DMS 273 treated with DMSO at 0.1 percent for 48 hours (cell line): ENCODE measurements at regions not wholly inside any gene's neighbourhood (a gene's known extent, or its start where the extent isn't known, plus 50 kb on each side); places are given as distances from the start of the nearest gene placed in this dataset.
A peak's percentile ranks its signal among the peaks of the same experiment; 100 is the strongest.

Source experiments
- DNase-seq: peaks from one replicate; lab custom pipeline; 2025; lab: John Stamatoyannopoulos, UW

DNA sequence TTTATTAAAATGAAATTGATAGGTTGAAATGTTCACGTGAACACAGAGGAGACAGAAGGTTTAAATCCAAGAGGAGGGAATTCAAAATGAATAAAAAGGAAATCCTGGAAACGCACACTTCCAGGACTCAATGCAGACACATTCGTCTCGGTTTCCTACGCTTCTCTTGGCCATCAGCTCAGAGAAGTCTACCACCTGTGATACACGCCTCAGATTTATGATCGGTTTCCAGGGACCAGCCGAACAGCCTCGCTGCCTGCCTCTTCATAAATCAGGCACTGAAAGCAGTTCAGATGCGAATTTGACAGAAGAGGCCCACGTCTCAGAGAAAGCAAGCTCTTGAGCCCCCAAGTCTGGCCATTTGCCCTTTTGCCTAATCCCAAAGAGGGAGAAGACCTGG, 125.5 kb upstream of the IRX3 start:
- no peak for DNase-seq

DNA sequence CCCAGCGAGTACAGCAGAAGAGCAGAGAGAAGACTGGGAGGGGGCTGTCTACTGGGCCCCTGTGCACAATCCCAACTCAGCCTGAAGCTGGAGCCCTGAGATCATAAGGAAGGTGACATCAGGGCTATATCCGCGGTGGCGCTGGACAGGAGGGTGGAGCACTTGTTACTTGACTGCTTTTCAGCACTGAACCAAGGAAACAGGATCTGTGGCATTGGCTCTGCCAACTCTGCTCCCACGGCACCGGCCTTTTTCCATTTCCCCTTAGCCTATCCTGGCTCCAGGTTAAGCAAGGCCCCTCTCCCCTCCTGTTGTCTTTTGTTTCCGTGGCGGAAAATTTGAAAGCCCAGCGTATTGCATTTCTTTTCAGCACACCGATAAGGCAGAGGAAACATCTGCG, 125.0 kb upstream of the IRX3 start:
- no peak for DNase-seq

DNA sequence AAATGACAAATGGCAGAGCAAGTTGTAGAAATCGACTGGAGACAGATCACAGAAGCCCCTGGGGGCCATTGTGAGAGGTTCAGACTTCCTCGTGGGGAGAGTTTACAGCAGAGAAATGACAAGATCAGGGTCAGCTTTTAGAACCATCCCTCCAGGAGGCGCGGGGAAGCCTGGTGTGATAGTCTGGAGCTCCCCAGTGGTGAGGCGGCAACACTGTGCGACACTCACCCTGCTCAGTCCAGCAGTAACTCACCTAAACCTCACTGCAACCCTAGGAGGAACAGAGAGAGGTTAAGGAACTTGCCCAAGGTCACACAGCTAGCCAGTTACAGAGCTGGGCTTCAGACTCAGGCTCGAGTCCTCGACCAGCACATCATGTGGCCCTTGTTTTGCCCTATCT, 123.4 kb upstream of the IRX3 start:
- DNase-seq, result no peak

DNA sequence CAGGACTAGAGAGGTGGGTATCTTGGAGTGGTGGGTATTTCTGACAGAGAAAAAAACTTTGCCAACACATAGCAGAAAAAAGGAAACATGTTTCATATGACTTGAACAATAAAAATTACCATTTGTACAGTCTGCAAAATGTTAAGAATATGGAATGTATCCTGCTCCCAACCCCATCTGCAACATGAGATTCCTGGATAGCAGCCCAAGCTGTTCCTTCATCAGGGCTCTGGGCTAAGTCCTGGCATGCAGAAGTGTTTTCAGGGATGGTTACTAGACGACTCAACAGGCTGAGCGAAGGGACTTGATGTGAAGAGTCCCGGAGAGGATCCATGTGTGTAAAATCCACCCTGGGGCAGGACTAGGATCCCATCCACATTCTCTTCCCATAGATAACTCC, 121.0 kb upstream of the IRX3 start:
- DNase-seq, result peak; percentile 24

DNA sequence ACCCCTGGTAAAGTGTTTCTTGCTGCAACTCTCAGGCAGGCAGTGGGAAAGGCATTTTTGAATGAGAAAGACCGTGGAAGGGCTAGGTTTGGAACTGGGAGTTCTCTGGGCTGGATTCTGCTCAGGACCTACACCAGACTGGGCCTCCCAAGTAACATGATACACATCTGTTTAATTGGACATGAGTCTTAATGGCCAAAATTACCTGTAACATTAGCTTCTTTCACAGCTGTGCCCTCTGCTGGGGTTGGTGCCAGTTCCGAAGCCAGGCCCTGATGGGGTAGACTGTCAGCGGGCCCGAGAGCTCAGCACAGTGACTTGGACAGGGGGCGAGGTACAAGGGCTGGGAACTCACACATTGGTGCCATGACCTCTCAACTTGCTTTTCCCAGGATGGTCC, 118.9 kb upstream of the IRX3 start:
- DNase-seq, result peak; percentile 50

DNA sequence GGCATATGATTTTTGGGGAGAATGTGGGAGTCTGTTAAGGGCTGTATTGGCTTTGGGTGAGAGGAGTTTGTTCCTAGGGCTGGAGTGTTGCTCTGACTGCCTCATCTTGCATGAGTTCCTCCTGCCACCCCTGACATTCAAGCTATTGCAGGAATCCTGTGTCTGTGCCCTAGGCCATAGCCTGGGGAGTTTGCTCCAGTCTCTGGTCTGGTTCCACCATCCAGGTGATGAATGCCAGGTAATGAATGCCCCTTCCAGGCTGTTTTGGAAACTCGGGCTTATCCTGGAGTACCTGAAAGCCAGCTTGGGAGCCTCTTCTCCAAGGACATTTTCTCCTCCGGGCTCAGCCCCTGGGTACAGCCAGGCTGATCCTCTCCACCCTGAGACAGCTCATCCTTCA, 117.0 kb upstream of the IRX3 start:
- DNase-seq, result no peak

DNA sequence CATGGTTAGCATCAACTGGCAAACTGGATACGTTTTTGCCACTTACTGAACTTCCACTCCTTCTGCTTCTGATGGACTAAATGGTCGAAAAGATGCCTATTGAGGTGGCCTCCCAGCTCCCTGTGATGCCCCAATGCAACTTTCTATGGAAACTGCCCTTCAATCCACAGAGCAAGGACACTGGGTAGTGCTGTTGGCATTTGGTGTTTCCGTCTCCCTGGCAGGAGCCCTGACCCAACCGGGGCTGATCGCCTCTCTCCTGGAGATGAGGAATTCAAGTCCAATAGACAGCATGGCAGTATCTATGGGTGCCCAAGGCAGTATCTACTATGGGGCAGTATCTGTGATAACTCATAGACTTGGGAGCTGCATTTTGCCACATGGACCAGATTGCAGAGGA, 116.3 kb upstream of the IRX3 start:
- DNase-seq, result no peak

DNA sequence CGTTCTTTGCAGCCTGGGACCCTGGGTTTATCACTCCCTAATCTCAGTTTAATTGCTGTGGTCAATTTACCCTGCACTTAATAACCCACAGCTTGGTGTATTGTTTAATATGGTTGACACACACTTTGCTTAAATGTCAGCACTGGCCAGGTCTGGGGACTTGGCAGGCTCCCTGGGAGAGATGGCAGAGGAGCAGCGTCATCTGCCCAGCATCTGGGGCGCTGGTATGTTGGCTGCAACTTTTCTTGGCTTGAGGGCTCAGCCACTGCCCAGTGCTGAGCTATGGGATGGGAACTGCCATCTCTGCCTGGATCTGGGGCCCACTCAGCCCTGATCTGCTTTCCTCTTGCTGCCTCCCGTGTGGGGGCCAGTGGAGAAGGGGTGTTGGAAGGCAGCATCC, 115.7 kb upstream of the IRX3 start:
- peak; percentile 58 for DNase-seq

DNA sequence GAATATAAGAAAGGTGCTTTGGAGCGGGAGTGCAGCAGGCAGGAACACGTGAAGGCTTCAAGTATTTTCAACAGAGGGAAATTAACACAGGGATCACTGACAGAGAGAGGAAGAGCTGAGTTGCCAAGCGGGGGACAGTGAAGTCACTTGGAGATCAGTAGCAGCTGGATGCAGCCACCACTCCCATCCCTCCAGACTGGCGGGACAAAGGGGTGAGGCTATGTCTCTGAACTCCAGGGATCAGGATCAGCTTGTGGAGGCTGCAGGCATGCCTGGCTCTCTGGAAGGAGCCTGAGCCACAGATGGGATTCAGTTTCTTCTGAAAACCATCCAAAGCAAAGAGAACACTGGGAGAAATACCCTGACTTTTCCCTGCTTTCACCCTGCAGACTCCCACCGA, 113.7 kb upstream of the IRX3 start:
- no peak for DNase-seq

DNA sequence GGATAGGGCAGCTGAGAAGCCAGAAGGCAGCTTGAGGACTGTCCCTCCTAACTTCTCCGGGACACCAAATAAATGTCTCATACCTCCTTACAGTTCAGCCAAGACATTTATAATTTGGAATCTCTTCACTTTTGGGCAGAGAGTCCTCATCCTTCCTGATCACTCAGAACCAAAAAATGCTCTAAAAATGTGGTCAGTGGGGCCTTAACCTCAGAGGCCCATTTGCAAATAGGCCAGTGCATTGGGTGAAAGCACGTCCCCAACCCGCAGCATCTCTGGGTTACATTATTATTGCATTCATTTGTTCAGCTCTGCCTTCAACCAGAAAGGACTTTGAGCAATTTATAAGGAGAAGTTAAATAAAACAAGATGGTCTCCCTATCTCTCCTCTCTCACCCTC, 112.4 kb upstream of the IRX3 start:
- DNase-seq, result no peak

DNA sequence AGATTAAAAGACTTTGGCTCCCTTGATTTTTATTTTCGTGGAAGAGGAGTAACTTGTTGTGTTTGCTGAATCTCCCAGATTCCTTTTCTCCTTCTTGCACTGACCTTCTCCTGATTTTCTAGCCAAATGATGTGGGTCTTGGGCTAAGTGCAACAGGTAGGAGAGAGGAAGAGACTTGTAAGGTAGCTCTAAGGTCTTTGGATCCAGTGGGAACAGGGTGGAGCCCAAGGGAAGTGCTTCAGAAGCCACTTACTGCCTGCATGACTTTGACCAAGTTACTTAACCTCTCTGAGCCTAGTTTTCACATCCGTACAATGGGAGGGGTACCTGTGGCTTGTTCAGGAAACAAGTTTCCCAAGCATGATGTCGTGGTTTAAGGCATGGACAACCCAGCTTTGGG, 111.3 kb upstream of the IRX3 start:
- no peak for DNase-seq

DNA sequence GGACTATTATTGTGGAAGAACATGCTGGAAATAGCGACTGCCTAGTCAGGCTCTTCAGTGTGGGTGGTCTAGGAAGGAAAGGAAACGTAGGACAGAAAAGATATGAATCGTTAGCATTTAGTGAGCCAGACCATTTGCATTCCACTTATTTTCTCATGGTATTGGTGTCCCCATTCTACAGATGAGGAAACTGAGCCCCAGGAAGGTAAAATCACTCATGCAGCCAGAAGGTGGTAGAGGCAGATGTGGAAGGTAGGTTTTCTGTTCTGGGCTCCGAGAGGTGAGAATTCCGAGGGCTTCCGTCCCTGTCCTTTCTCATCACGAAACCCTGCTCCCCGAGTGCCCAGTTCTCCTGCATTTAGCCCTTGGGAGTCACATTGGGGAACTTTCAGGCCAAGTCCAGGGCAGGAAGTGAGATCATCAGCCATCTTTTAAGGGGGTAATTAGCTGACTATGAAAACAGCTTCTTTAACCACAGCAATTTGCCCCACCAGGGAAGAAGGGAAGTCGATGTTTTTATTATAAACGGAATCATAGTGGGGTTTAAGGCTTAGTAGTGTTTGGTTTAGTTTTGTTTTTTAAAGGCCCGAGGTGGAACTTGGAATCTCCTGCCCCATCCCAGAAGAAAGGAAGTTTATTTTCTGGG, 110.7 kb upstream of the IRX3 start:
- DNase-seq, result no peak

DNA sequence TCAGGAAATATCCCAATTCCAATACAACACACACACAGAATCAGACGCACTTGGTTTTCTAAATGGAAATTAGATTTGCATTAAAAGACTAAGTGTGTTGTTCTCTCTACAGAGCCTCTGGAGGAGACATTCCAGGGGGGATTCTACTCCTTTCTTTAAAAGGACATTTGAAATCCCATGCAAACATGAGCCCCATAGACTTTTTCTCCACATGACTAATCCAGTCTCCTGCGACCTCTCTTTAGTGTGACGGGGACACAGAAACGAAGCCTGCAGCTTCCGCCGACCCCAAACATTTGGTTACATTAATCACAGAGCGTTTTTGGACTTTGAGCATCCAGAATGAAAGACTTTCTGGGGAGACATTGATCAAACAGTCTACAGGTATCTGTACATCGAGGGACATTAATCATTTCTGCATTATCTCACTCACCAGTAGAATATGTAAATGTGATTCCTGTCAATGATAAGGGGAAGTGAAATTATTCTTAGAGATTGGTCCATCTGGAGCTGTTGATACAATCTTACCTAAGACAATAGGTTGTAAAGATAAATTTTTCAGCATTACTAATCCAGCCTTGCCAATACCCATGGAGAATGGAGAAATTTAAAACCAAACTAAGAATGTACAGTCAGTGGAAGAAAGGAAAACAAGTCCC, 103.4 kb upstream of the IRX3 start:
- DNase-seq, result no peak

DNA sequence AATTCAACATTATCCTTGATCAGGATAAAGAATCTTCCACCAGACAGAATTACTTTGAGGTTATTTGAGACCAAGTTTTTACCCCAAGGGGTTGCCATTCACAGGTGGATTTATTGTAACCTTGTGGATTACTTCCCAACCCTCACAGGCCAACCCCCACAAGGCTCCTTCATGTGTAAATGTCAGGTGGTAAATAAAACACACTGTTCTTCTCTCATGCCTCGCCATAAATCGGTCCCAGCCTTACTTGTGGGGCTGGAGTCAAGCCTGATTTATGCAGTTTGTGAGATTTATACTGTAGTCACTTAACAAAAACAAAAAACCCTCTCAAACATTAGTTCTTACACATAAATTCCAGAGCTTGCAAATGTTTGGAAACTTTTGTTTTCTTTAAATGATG, 98.6 kb upstream of the IRX3 start:
- no peak for DNase-seq

DNA sequence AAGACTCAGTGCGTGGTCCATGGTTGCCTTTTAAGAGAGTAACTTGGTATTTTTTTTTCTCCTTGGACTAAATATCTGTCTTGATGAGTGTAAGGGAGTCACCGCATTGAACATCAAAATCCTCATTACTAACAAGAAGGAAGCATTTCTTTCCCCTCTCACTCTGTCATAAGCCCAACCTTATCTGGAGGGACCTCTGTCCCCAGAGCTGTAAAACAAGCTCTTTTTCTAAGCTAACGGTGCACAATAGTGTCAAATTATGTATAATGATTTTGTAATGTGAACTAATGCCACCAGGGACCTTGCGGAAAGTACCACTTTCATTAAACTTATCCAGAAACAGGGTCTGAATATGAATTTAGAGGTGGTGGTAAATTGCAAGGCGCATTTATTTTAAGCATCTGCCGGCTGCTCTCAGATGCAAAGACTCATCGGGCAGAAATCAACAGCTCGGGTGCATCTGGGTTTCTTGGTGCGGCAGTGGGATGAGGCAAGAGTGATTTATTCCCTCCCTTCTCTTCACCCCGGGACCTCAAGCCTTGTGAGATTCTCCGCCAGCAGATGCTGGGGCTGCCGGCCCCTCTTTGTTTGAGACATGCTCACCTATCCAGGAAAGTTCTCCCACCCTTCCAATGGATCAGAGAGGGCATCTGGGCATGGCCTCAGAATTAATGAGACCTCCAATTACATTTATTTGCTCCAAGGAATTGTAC, 95.2 kb upstream of the IRX3 start:
- no peak for DNase-seq

DNA sequence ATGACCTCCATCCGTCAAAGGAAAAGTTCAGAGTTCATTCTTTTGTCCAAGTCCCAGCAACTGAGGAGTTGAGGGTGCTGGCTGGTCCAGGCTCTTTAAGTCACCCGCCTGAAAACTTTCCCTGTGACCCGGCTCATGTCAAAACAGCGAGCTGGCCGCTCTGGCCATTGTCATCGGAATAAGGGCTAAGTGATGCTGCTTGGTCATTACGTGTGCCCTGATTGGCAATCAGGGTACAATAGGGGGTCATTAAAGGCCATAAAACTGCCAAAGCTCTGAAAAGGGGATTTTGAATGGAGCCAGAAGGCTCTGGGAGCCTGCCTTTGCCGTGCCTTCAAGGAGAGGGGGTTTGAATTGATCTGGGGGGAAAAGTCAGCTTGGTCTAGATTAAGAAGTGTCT, 88.5 kb upstream of the IRX3 start:
- no peak for DNase-seq

DNA sequence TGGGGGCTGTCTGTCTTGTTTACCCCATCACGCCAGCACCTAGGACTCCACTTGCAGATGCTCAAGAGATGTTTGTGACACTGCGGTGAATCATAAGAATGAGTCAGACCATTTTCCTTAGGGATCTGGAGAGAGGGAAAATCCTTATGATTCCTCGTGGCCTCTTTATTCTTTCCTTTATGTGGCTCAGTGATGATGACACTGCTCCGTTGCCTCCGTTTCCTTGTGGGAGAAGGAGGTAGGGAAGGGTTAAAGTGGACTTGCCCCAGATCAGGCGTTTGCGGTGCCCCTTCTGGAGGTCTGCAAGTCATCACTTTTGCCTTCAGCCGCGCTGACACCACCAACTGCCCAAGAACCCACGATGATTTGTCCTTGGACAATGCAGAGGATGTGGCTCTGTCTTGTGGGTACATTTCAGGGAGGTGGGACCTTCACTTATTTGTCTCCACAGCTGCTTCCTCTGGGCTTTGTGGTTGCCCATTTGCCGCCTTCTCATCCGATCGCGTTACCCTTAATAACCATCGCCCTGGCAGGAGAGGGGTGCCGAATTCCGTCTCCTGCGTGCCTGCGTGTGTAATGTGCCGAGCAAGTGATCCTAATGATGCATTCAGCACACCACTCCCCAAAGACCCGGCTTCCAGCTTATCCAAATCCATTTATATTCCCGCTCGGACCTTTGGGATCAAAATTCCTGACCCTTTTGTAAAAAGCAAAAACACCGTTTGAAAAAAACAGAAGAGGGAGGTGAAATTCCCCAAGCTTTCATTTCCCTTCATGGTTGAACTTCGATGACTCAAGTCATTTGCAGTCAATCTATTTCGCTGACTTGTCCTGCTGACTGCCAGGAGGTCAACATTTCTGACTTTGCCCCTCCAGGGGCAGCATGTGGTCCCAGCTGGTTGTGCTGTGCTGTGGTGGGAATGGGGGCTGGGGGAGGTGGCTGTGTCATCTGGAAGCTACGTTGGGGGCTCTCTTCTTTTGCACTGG, 87.2 kb upstream of the IRX3 start:
- DNase-seq, result no peak

DNA sequence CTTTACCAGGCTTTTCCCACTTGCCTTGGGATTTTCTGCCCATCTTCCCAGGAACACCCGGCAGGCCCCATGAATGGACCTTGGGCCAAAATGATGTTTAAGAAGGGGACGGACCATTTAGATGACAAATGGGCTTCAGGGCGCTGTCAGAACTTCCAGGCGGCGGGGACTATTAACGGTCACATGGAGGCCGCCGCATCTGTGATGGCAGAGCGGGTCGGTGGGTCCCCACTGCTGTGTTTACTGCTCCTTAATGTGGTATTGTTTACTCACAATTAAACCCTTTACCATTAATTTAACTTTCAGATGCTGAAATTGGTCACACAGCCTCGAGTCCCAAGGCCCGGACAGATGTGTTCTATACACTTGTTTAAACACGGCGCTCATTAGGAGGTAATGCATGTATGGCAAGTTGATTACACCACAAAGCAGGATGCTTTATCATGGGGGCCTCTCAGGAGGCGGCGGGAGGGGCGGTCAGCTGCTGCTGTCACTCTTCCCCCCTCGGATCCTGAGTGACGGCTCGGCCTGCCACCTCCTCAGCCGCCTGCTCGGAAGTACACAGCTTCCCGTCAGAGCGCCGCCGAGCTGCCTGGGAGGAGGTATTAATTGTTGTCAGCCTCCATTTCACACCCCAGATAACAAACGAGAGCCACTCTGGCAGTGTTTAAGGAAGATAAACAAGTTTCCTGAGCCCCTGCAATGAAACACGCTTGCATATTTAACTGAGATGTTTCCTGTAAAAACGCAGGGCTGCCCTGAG, 83.9 kb upstream of the IRX3 start:
- no peak for DNase-seq

DNA sequence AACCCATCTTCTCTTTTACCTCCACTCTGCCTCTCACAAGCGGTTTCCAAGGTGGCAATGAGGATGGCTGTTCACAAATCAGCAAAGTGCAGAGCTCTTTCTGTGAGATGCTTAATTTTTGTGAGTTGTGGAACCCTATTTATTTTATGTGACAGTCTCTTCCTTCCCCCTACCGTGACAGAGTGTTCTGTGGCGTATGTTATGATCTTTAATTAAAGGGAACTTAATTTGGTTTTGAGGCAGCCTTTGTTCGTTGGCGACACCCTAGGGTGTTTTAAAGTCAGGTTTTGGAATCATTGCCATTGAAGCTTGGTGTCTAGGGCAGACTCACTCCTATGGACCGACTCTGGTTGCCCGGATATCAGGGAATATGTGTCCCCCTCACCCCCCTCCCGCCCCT, 83.3 kb upstream of the IRX3 start:
- DNase-seq, result no peak

DNA sequence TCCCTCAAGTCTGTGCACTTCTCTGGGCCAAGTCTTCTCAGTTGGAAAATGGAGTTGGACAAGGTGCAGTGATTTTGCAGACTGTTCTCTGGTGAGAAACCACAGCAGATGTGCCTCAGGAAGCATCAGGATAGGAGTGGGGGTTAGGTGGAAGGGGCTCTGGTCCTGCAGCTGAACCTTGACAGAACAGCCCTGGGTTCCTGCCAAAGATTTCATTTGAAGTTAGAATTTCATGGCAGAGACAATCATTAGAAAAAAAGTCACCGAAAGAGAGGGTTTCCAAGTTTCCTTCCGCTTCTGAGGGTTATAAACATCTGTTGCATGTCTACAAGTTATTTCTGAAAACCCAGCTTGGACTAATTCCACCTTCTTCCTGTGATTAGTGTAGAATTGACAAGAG, 80.4 kb upstream of the IRX3 start:
- no peak for DNase-seq

DNA sequence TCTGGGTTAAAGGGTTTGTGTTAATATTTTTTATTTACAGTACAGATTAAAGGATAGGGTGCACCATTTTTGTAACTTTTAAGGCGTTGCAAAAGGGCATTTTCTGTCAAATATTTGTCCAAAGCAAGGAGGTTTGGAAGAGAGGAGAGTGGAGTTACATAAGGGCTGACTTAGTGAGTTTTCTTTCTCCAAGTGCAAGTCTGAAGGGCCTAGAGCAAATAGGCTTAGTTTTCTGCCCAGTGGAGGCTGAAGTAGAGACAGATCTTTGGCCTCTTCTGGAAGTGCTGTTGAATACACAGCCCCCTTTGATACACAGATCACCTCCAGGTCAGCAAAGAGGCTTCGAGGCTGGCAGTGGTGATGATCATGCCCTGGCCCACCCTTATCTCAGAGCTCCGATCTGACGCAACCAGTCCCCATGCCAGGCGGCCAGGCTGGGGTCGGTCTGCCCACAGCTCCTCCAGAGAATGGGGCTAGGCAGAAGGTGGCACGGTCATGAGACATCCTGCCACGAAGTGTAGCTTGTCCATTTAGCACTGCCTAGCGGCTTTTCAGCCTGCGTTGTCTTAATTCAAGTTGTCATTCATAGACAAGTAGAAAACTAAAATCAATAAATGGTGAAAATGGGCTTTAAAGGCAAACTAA, 79.5 kb upstream of the IRX3 start:
- DNase-seq, result no peak
